ENCODE measurements at regions not wholly inside any gene's neighbourhood (a gene's known extent, or its start where the extent isn't known, plus 50 kb on each side); places are given as distances from the start of the nearest gene placed in this dataset.

- H3K27me3 ChIP-seq (ENCODE audit: insufficient read depth, low read length), result no peaks in the 10 kb centered on the region
- H3K79me2 ChIP-seq (ENCODE audit: insufficient read depth, low read length), result no peaks in the 10 kb centered on the region
- H3K9me3 ChIP-seq (ENCODE audit: control insufficient read depth, low read depth, low read length), result no peaks in the 10 kb centered on the region
- Mint-ChIP-seq H3K27me3 (ENCODE audit: low read depth) (no peaks in the 10 kb centered on the region; the same call in 1 of the 2 replicates), H3K4me3 (no peak overlapping the region), H3K9me3 (peaks cover 3 to 10% of the 10 kb centered on the region in 2 experiments; a peak in 2 of 5 replicates), H3K27ac (no peak overlapping the region), H3K4me1 (no peaks in the 10 kb centered on the region), H3K36me3 (ENCODE audit: insufficient read depth in 1 of 3, low read depth in 3 of 3) (peaks cover 0 to 2% (median 0%) of the 10 kb centered on the region in 3 experiments; a peak in 2 of 7 replicates)
- H2BK20ac ChIP-seq (ENCODE audit: low read depth, low read length, poor library complexity, severe bottlenecking), result no peak overlapping the region
- H3K27ac ChIP-seq (ENCODE audit: insufficient read length, low read depth, low read length), result no peak overlapping the region
- H3K23ac ChIP-seq (ENCODE audit: insufficient read length, low read depth, low read length), result no peak overlapping the region
- no peak overlapping the region for H3K56ac ChIP-seq (ENCODE audit: insufficient read length, low read depth, low read length)
- H3K9ac ChIP-seq (ENCODE audit: extremely low read depth, insufficient read length, low read length), result no peak overlapping the region
- H2BK12ac ChIP-seq (ENCODE audit: insufficient read length, low read depth, low read length), result no peak overlapping the region
- no peaks in the 10 kb centered on the region for H4K20me1 ChIP-seq (ENCODE audit: control insufficient read depth, insufficient read depth, insufficient read length)
- no peak overlapping the region for H4K5ac ChIP-seq (ENCODE audit: insufficient read length, low read depth, low read length)
- no peak overlapping the region for H4K8ac ChIP-seq (replicated peaks; ENCODE audit: insufficient read length, low read depth, low read length)
- no peak for TF ChIP-seq CTCF (conservative IDR thresholded peaks at IDR 0.05)
- no peak overlapping the region for H3T11ph ChIP-seq (ENCODE audit: low read length)
- no peaks in the 10 kb centered on the region for H3K4me1 ChIP-seq (ENCODE audit: insufficient read depth, low read length)
- no peak overlapping the region for H3K4me2 ChIP-seq (ENCODE audit: insufficient read depth, insufficient read length, low read length)
- no CpG with 5 or more reads among the region's 1 CpG for whole genome bisulfite sequencing (ENCODE audit: extremely low coverage, insufficient read length, low lambda C conversion rate)
- no peak overlapping the region for H2BK120ac ChIP-seq (ENCODE audit: low read depth, low read length, poor library complexity, severe bottlenecking)
- no peak overlapping the region for H3K4ac ChIP-seq (ENCODE audit: low read depth, low read length)
- H4K91ac ChIP-seq (ENCODE audit: insufficient read length, low read depth, low read length), result no peak overlapping the region
- H2AFZ ChIP-seq (ENCODE audit: low read length), result no peak overlapping the region
- H3K79me1 ChIP-seq (ENCODE audit: insufficient read depth, low read depth, low read length, poor library complexity, severe bottlenecking), result no peaks in the 10 kb centered on the region
- no peak overlapping the region for H2BK15ac ChIP-seq (ENCODE audit: low read depth, low read length)
- H2AK5ac ChIP-seq (ENCODE audit: insufficient read length, low read length), result no peak overlapping the region
- no peaks in the 10 kb centered on the region for H3K23me2 ChIP-seq (ENCODE audit: insufficient read length, low read depth, low read length, poor library complexity, severe bottlenecking)
- no peak overlapping the region for H3K14ac ChIP-seq (ENCODE audit: insufficient read depth, low read length)
- no peak overlapping the region for H3K18ac ChIP-seq (ENCODE audit: insufficient read length, low read depth, low read length)
- no peak overlapping the region for H2BK5ac ChIP-seq (ENCODE audit: insufficient read length, low read length)
- no peak for DNase-seq
Observed at GRCh38 chr2:18077704-18078103, 199.2 kb downstream of the KCNS3 start.
